Heart right ventricle (tissue), 16 donors: ENCODE measurements at regions not wholly inside any gene's neighbourhood (a gene's known extent, or its start where the extent isn't known, plus 50 kb on each side); places are given as distances from the start of the nearest gene placed in this dataset.

Experiments used
- ATAC-seq, 8 donors: fragments of 200-7000 bp; cut with Tn5 transposase; one replicate each; pipeline ENCODE4 v1.9.1; 2020; ENCODE audit warnings: mild to moderate bottlenecking in 8 of 8, moderate library complexity in 8 of 8, moderate number of reproducible peaks in 1 of 8
- DNase-seq, 2 donors: peaks; one replicate each; pipeline ENCODE4 v3.0.0-alpha.2; 2020
- H3K27ac ChIP-seq, 10 donors: fragments of 200-600 bp; sonication (generic) in 2 of 10; one replicate each; pipeline versions ENCODE4 v1.5.0 to v1.8.0; 2020 to 2022; ENCODE audit warnings: mild to moderate bottlenecking in 3 of 10
- H3K27me3 ChIP-seq, 7 donors: fragments of 200-600 bp; one replicate each; pipeline ENCODE4 v1.8.0; 2021 to 2022; ENCODE audit warnings: mild to moderate bottlenecking in 2 of 7
- H3K36me3 ChIP-seq, 9 donors: fragments of 200-600 bp; sonication (generic) in 1 of 9; one replicate each; pipeline versions ENCODE4 v1.5.0 to v1.8.0; 2020 to 2022; ENCODE audit warnings: mild to moderate bottlenecking in 2 of 9
- H3K4me1 ChIP-seq, 9 donors: fragments of 200-600 bp; sonication (generic) in 1 of 9; one replicate each; pipeline versions ENCODE4 v1.5.0 to v1.8.0; 2020 to 2022; ENCODE audit warnings: mild to moderate bottlenecking in 4 of 9
- H3K4me3 ChIP-seq, 10 donors: fragments of 200-600 bp; sonication (generic) in 2 of 10; one replicate each; pipeline versions ENCODE4 v1.5.0 to v1.8.0; 2020 to 2022; ENCODE audit warnings: mild to moderate bottlenecking in 7 of 10, moderate library complexity in 2 of 10
- H3K9me3 ChIP-seq, 11 donors: fragments of 200-600 bp in 10 of 11; sonication (generic) in 2 of 11; one replicate each; pipeline versions ENCODE4 v1.5.0 to v1.8.0; 2013 to 2022; ENCODE audit warnings: mild to moderate bottlenecking in 2 of 11, control low read depth in 1 of 11, moderate library complexity in 1 of 11
- CTCF ChIP-seq, 9 donors: fragments of 200-600 bp; sonication (generic) in 2 of 9; IDR thresholded peaks; one replicate each; pipeline versions ENCODE4 v1.5.0 to v1.8.0; 2021 to 2022; ENCODE audit warnings: antibody characterized with exemption in 9 of 9, mild to moderate bottlenecking in 5 of 9, moderate library complexity in 1 of 9
- WGBS, 2 donors: extraction: QIAGEN DNeasy Blood & Tissue Kit; methylation state at CpG; one replicate each; pipeline ENCODE4 v1.1.7; 2013; ENCODE audit warnings: inconsistent platforms in 1 of 2; 5-methylcytosine and 5-hydroxymethylcytosine counted together
- intact Hi-C, 10 donors: fragments of 100-400 bp; cut with DNase I; formaldehyde crosslinking; loops; one replicate each; pipeline versions ENCODE4 v1.11.1 to v1.14.2; 2022
- donor health status: Arrhythmogenic right ventricular cardiomyopathy.
- donor health status: ischemic (EF 13 %, LVEDD 7.1; RV severe dilation, severe dysfunction).
- donor health status: healthy with polysubstance abuse.
- donor health status: DM: no; HTN: yes; CAD: no.
- donor health status: DM: no; HTN: no; CAD: no.
- donor health status: ischemic (EF 25% LVEDD 6.9; RV normal size, moderate dysfunction).
- donor health status: ischemic (EF 25% LVEDD 5.7; RV mildly dilated, moderate dysfunction).
- donor health status: healthy.
- donor health status: DM: yes; HTN: yes; CAD: no.
- donor health status: Ischemic cardiomyopathy.
- donor health status: ischemic (EF 35%, LVEDD 5.7; RV mildly dilated, moderate dysfunction).
- donor health status: nonischemic (EF 11% LVEDD 7.7; RV severe dilation, severe dysfunction).
- donor health status: DM: yes; HTN: yes; CAD: no.
- donor health status: PGD.
- donor health status: ischemic (EF 29% LVEDD 5.4; RV normal size, mild dysfunction).
- donor health status: nonischemic (EF 23%, LVEDD 6.1; RV moderate dilation, normal function).

GRCh38 chr13:61935710-61936109 lies 520.1 kb upstream of the PCDH20 start:
- no peaks in the 10 kb centered on the region for H3K27me3 ChIP-seq
- no peaks in the 10 kb centered on the region for H3K36me3 ChIP-seq
- DNase-seq (no peak), ATAC-seq (no peak)
- no peak for TF ChIP-seq CTCF (IDR thresholded peaks at IDR 0.05)
- no peaks in the 10 kb centered on the region for H3K9me3 ChIP-seq
- 96 to 100% methylated on average over 1 of the region's 1 CpG for WGBS, 2 donors
- H3K4me1 ChIP-seq, result no peaks in the 10 kb centered on the region
- intact Hi-C loops, result no loop called here
- H3K27ac ChIP-seq, result no peak overlapping the region
- H3K4me3 ChIP-seq, result no peak overlapping the region

GRCh38 chr13:61927648-61928047 lies 512.0 kb upstream of the PCDH20 start:
- H3K36me3 ChIP-seq, result no peaks in the 10 kb centered on the region
- WGBS, 2 donors, result 53 to 68% methylated on average over 1 of the region's 1 CpG
- H3K4me1 ChIP-seq, result no peaks in the 10 kb centered on the region
- intact Hi-C loops, result no loop called here
- DNase-seq (no peak), ATAC-seq (no peak)
- peaks cover 0 to 21% (median 0%) of the 10 kb centered on the region in 11 donors for H3K9me3 ChIP-seq
- no peak overlapping the region for H3K4me3 ChIP-seq
- TF ChIP-seq CTCF (IDR thresholded peaks at IDR 0.05), result no peak
- H3K27ac ChIP-seq, result no peak overlapping the region
- no peaks in the 10 kb centered on the region for H3K27me3 ChIP-seq

- H3K27me3 ChIP-seq, result no peaks in the 10 kb centered on the region
- TF ChIP-seq CTCF (IDR thresholded peaks at IDR 0.05), result no peak
- H3K4me3 ChIP-seq, result no peak overlapping the region
- H3K36me3 ChIP-seq, result no peaks in the 10 kb centered on the region
- 88 to 93% methylated on average over 2 of the region's 2 CpGs for WGBS, 2 donors
- ATAC-seq (no peak), DNase-seq (no peak)
- intact Hi-C loops, result no loop called here
- no peaks in the 10 kb centered on the region for H3K4me1 ChIP-seq
- peaks cover 0 to 25% (median 0%) of the 10 kb centered on the region in 11 donors for H3K9me3 ChIP-seq
- H3K27ac ChIP-seq, result no peak overlapping the region
Observed at GRCh38 chr13:61918841-61919240, 503.2 kb upstream of the PCDH20 start.

GRCh38 chr13:61916483-61916882 lies 500.8 kb upstream of the PCDH20 start:
- Histone ChIP-seq H3K27ac (no peak overlapping the region), H3K36me3 (no peaks in the 10 kb centered on the region), H3K9me3 (peaks cover 0 to 11% (median 0%) of the 10 kb centered on the region in 11 donors), H3K4me3 (no peak overlapping the region), H3K27me3 (no peaks in the 10 kb centered on the region), H3K4me1 (no peaks in the 10 kb centered on the region)
- whole genome bisulfite sequencing, 2 donors, result 80 to 89% methylated on average over 1 of the region's 1 CpG
- ATAC-seq, result no peak
- intact Hi-C loops, result no loop called here
- no peak for TF ChIP-seq CTCF (IDR thresholded peaks at IDR 0.05)
- no peak for DNase-seq

- Histone ChIP-seq H3K4me1 (no peaks in the 10 kb centered on the region), H3K27ac (no peak overlapping the region), H3K4me3 (no peak overlapping the region), H3K27me3 (no peaks in the 10 kb centered on the region), H3K9me3 (peaks cover 0 to 4% (median 0%) of the 10 kb centered on the region in 11 donors), H3K36me3 (no peaks in the 10 kb centered on the region)
- no peak for ATAC-seq
- DNase-seq, result no peak
- 81 to 82% methylated on average over 1 of the region's 1 CpG for WGBS, 2 donors
- no peak for TF ChIP-seq CTCF (IDR thresholded peaks at IDR 0.05)
- intact Hi-C loops, result no loop called here
Observed at GRCh38 chr13:61913183-61913582, 497.5 kb upstream of the PCDH20 start.
